ENCODE measurements at regions not wholly inside any gene's neighbourhood (a gene's known extent, or its start where the extent isn't known, plus 50 kb on each side); places are given as distances from the start of the nearest gene placed in this dataset.
A peak's percentile ranks its signal among the peaks of the same experiment; 100 is the strongest.

DNA sequence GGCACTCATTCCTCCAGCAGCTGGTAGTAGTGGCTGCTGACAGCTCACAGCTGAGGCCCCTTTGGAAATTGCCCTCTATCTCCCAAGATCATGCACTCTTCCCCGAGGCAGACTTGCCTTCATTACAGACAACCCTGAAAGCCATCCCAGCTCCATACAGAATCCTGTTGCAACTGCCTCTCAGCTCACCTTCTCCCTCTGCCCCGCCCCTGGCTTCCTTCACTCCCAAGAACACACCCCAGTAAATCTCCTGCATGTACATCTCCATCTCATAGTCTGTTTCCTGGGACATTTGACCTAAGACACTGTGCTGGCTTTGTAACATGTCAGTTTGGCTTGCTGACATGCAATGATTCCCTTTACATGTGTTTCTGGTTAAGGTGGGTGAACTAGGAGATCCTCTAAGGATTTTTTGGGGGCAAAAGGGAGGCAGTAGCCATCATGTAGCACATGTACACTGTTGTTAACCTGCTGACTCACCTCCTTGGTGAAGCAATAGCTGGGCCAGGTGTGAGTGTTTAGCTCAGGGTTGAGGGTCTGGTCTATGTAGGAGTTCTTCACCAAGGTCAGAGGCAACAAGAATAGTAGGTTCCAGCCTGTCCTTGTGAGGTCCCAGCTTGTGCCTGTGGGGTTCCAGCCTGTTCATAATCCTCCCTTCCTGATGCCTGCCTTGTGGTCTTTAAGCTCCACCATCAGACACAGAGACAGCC, 179.6 kb downstream of the CSNK2A3 start:
- DNase-seq, result no peak

DNA sequence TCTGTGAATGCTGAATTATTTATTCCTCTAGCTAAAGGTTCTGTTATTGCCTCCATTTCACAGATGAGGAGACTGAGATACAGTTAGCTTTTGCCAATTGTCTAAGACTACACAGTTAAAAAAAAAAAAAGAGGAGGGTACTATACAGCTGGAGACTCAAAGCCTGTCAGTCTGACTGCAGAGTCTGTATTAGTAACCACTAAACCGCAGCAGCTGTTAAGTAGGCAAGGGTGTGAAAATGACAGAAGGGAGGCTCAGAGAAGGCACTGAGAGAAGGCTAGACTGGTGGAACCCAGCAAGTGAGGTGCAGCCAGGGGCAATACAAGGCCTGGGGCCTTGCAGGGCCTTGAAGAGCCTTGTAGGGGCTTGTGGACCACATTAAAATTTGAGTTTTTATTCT, 181.2 kb downstream of the CSNK2A3 start:
- peak; percentile 56 for DNase-seq

DNA sequence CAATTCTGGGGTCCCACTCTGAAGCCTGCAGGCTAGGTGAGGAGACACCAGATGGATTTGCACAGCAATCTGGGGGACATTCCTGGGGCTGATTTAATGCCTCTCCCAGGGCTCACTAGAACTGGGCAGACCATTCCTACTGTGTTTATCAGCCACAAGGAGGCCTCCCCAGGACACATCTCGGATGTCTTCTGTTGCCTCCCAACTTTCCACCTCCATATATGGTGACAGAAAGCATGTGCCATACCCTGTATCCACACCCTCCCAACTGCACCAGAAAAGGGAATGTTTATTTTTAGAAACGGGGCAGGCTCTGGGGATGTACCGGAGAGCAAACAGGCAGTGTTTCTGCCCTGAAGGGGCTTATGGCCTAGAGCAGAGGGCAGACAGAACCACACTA, 181.8 kb downstream of the CSNK2A3 start:
- DNase-seq, result no peak

DNA sequence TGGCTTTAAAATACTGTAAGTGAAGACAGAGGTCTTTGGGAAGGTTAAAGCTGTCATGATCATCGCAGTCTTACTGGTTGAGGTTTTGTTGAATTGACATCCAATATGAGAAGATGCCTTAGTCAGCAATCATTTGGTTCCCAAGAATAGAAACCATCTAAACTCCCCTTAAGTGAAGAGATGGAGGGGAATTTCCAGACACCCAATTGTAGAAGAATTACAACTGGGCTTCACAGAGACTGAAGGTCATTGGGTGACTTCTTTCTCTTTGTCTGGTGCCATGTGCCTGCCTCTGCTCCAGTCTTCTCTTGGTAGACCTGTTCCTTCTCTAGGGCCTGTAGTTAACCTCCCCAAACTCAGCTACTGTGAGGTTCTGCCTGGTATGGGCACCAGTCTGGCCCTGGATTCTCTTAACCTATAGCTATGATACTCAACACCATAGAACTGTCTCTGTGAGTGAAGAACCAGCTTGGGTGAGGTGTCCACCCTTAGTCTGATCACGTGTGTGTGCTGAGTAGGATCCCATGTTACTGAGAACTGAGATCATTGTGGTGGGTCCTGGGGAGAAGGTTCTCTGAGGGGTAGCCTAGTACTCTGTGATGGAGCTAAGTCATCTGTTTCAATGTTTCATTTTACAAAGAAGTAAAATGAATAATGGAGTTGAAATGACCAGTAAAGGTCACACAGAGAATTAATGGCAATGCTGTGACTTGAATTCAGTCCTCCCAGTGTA, 182.5 kb downstream of the CSNK2A3 start:
- no peak for DNase-seq

GRCh38 chr11:11169715-11170351, 183.2 kb downstream of the CSNK2A3 start:
- no peak for DNase-seq

DNA sequence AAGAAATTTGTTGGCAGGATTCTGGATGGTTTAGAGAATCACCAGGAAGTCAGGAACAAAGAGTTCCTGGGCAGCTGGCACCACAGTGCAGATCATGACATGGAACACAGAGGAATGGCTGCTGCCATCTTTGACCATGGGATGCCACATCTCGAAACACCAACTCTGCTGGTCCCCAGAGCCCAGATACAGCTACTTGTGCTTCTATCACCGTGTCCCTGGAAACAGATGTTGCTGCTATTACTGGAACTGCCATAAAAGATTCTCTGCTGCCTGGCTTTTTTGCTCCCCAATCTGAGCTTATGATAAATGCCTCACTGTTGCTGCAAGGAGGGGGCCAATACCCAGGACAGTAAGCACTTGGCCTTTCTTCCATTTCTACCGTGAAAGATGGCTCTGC, 185.2 kb downstream of the CSNK2A3 start:
- no peak for DNase-seq

GRCh38 chr11:11164334-11164690, 188.7 kb downstream of the CSNK2A3 start:
- no peak for DNase-seq

DNA sequence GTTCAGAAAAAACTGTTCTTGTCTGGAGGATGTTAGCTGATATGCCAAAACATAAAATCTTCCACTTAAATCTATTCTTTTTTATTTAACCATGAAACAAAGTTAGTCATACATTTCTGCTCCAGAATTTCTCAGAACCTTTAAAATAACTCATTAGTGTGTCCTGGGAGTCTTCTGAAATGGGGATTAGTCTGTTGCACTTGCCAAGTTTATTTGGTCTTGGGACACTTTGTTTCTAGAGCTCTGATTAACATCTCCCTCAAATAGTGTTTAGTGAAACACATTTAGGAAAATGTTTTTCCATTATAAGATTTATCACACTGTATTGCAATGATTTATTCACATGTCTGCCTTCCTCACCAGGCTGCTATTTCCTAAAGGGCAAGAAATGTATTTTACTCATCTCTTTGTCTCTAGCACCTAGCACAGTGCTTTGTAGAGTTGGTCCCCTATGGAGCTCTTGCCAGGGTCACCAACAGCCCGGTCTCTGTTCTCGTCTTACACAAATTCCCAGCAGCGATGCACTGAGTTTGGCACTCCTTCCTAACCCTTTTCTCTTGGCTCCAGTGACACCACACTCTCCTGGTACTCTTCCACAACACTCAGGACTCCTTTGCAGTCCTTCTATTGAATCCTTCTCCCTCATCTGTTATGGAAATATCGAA, 189.2 kb downstream of the CSNK2A3 start:
- DNase-seq, result no peak

DNA sequence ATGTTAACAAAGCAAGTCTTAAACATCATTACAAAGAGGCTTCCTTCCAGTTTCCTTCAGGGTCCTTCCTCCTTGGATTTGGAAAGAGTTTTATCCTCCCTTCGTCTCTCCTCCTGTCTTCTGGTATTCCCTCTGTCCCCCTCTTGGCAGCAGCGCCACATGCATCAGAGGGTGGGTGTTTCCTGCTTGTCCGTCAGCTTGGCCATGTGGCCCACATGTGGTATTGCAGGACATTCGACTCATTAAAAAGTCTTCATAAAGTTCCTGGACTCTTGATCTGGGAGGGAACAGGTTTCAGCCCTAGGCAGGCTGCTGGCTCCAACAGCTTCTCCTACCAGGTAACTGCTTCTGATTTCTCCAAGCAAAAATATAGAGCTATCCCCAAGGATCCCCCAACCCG, 189.8 kb downstream of the CSNK2A3 start:
- no peak for DNase-seq

GRCh38 chr11:11157185-11157584, 195.9 kb downstream of the CSNK2A3 start:
- peak; percentile 32 for DNase-seq

DNA sequence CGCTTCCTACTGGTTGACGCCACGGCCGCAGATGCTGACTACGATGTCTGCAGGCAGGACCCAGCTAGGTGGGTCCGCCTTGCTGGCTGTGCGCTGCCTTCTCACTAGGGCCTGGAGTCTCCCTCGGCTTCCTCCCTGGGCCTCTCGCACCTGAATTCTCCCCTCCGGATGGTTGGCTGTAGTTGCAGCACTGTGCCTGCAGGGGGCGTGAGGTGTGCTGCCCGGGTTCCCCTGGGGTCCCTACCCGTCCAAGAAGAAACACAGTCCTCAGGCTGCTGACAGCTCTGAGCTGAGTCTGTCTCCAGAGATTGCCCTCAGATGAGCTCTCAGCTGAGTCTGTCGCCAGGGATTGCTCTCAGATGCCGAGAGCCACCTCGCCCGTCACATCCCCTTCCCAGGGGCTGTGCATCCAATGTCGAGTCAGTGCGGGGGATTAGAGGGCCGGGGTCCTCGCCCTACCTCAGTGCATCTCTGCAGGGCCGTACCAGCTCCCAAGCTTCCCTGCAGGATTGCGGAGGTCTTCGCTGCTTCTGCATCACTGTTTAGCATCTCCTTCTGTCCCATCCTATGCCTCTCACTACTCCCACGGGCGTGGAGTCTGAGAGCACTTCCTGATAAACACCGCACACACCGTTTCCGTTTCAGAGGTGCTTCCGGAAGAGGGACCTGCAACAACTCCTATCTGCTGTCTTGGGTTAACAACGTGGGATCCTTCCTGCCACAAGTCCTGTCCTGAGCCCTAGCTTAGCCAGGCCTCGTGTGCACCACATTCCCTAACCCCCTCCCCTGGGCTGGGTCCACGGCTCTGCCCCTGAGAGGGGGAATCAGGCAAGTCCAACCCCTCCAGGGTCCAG, 196.9 kb downstream of the CSNK2A3 start:
- peak; percentile 51 for DNase-seq

DNA sequence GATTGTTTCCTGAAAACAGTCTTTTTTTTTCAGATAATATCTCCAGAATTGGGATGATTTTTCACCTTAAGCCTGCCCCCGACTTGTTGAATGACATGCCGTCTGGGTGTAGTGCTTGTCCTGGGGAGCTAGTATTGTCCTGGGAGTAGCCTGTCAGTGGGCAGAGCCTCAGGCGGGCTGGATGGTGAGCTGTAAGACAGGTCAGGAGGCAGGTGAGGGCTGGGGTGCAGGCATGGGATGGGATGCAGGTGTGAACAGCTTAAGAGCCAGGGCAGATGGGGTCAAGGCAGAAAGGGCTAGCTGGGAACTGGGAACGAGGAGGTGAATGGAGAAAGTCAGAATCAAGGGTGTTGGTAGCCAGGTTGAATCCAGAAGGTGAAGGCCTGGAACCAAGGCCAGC, 200.2 kb downstream of the CSNK2A3 start:
- no peak for DNase-seq

- peak; percentile 12 for DNase-seq
Measured at GRCh38 chr11:11149671-11150459, 203.2 kb downstream of the CSNK2A3 start.

DNA sequence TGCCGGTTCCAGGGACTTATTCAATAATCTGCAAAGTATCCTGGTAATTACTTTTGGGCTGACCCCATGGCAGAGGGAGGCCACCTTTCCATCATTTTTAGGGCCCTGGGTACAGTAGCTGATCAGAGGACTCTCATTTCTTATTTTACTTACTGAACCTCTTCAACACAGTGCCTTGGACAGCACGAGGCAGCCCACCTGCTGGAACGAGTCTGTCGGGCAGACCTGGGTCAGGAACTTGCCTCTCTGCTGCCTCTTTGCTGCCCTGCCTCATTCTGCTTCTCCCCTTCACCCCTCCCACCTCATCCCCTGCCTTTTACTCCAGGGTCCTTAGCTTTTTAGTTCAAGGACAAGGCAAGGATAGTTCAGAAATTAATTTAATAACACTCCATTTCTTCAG, 204.5 kb downstream of the CSNK2A3 start:
- no peak for DNase-seq

GRCh38 chr11:11148104-11148509, 204.9 kb downstream of the CSNK2A3 start:
- DNase-seq, result no peak

- no peak for DNase-seq
Measured at GRCh38 chr11:11146830-11147229, 206.2 kb downstream of the CSNK2A3 start.

DNA sequence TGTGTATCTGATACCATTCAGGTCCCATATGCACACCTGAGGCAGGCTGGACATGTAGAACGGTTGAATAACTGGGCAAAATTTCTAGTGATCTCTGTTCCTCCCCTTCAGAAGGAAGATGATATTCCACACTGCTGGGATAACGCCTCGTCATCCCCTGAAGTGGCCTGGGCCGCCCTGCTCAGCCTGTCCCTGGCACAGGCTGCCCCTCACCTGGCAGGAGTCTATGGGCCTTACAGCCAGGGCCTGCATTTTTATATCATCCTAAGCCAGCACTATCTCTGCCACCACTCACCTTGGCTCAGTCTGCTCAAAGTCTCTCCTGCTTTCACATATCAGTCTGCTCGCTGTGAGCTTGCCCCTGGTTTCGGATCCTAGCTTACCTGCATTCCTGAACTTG, 209.2 kb downstream of the CSNK2A3 start:
- DNase-seq, result no peak

GRCh38 chr11:11142430-11142829, 210.6 kb downstream of the CSNK2A3 start:
- DNase-seq, result no peak

GRCh38 chr11:11141065-11141464, 212.0 kb downstream of the CSNK2A3 start:
- DNase-seq, result no peak

- no peak for DNase-seq
Measured at GRCh38 chr11:11140510-11140909, 212.5 kb downstream of the CSNK2A3 start.

DNA sequence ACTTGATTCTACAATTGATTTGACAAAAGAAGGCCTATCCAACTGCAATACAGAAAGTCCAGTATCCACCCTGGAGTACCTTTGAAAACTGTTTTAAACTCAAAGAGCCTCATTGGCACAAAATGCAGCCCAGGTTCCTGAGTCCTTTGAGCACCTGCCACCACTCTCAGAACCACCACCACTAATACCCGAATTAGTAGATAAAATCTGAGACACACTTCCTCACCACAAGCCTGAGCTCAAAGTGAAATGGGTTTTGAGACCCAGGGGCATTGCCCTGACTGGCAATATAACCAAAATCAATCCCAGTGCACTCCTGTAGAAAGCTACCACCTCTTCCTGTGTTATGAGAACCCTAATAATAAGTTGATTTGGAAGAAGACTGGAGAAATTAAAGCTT, 215.7 kb downstream of the CSNK2A3 start:
- DNase-seq, result peak; percentile 11
